H9 (cell line): ENCODE measurements at regions not wholly inside any gene's neighbourhood (a gene's known extent, or its start where the extent isn't known, plus 50 kb on each side); places are given as distances from the start of the nearest gene placed in this dataset.

Experiments
- DNase-seq: peaks from one replicate; pipeline ENCODE4 v3.0.0-alpha.2; 2017
- H2AFZ ChIP-seq: one replicate; pipeline ENCODE4 v1.6.1; 2013; ENCODE audit warnings: mild to moderate bottlenecking, low read length, control low read depth, moderate library complexity
- H2AK5ac ChIP-seq: 2 replicates; pipeline ENCODE4 v1.6.1; 2013; ENCODE audit warnings: low read length, control low read depth, mixed read lengths; ENCODE audit not compliant: insufficient read length
- H2BK120ac ChIP-seq: one replicate; pipeline ENCODE4 v1.6.1; 2013; ENCODE audit warnings: low read depth, mild to moderate bottlenecking, low read length, control low read depth, inconsistent platforms; ENCODE audit not compliant: poor library complexity, severe bottlenecking
- H2BK12ac ChIP-seq: 2 replicates; pipeline ENCODE4 v1.6.1; 2013; ENCODE audit warnings: low read length, control low read depth, mixed read lengths, low read depth; ENCODE audit not compliant: insufficient read length
- H2BK15ac ChIP-seq: 2 replicates; pipeline ENCODE4 v1.6.1; 2013; ENCODE audit warnings: low read depth, low read length, control low read depth
- H2BK20ac ChIP-seq: one replicate; pipeline ENCODE4 v1.6.1; 2013; ENCODE audit warnings: low read depth, mild to moderate bottlenecking, low read length, control low read depth, inconsistent platforms; ENCODE audit not compliant: poor library complexity, severe bottlenecking
- H2BK5ac ChIP-seq: 2 replicates; pipeline ENCODE4 v1.6.1; 2013; ENCODE audit warnings: low read length, control low read depth, mixed read lengths; ENCODE audit not compliant: insufficient read length
- H3K14ac ChIP-seq: 2 replicates; pipeline ENCODE4 v1.6.1; 2013; ENCODE audit warnings: low read length, control low read depth; ENCODE audit not compliant: insufficient read depth
- H3K18ac ChIP-seq: 2 replicates; pipeline ENCODE4 v1.6.1; 2013; ENCODE audit warnings: low read depth, mild to moderate bottlenecking, mixed read lengths, low read length, control low read depth; ENCODE audit not compliant: insufficient read length
- H3K23ac ChIP-seq: 2 replicates; pipeline ENCODE4 v1.6.1; 2013; ENCODE audit warnings: low read length, control low read depth, mixed read lengths, low read depth; ENCODE audit not compliant: insufficient read length
- H3K23me2 ChIP-seq: 2 replicates; pipeline ENCODE4 v1.6.1; 2013; ENCODE audit warnings: low read depth, mild to moderate bottlenecking, mixed read lengths, low read length, control low read depth; ENCODE audit not compliant: insufficient read length, poor library complexity, severe bottlenecking
- H3K27ac ChIP-seq: 2 replicates; pipeline ENCODE4 v1.5.1; 2013; ENCODE audit warnings: low read length, control low read depth, mixed read lengths, low read depth; ENCODE audit not compliant: insufficient read length
- H3K27me3 ChIP-seq: 2 replicates; pipeline ENCODE4 v1.6.1; 2013; ENCODE audit warnings: low read length, control low read depth, inconsistent platforms; ENCODE audit not compliant: insufficient read depth
- H3K4ac ChIP-seq: 2 replicates; pipeline ENCODE4 v1.6.1; 2013; ENCODE audit warnings: low read depth, mild to moderate bottlenecking, control low read depth, inconsistent platforms, low read length, moderate library complexity
- H3K4me1 ChIP-seq: 2 replicates; pipeline ENCODE4 v1.6.1; 2013; ENCODE audit warnings: low read length, control low read depth, inconsistent platforms; ENCODE audit not compliant: insufficient read depth
- H3K4me2 ChIP-seq: 2 replicates; pipeline ENCODE4 v1.6.1; 2013; ENCODE audit warnings: low read length, control low read depth, mixed read lengths; ENCODE audit not compliant: insufficient read length, insufficient read depth
- H3K56ac ChIP-seq: 2 replicates; pipeline ENCODE4 v1.6.1; 2013; ENCODE audit warnings: low read depth, mild to moderate bottlenecking, mixed read lengths, low read length, control low read depth; ENCODE audit not compliant: insufficient read length
- H3K79me1 ChIP-seq: 2 replicates; pipeline ENCODE4 v1.6.1; 2013; ENCODE audit warnings: low read depth, mild to moderate bottlenecking, moderate library complexity, low read length, control low read depth, inconsistent platforms; ENCODE audit not compliant: insufficient read depth, poor library complexity, severe bottlenecking
- H3K79me2 ChIP-seq: 2 replicates; pipeline ENCODE4 v1.6.1; 2013; ENCODE audit warnings: low read length, control low read depth, inconsistent platforms; ENCODE audit not compliant: insufficient read depth
- H3K9ac ChIP-seq: 2 replicates; pipeline ENCODE4 v1.6.1; 2013; ENCODE audit warnings: low read length, control low read depth, mixed read lengths; ENCODE audit not compliant: insufficient read length; ENCODE audit errors: extremely low read depth
- H3K9me3 ChIP-seq: one replicate; pipeline ENCODE4 v1.6.1; 2013; ENCODE audit warnings: low read depth, low read length, inconsistent platforms; ENCODE audit not compliant: control insufficient read depth
- H3T11ph ChIP-seq: one replicate; pipeline ENCODE4 v1.6.1; 2013; ENCODE audit warnings: mild to moderate bottlenecking, low read length, control low read depth, inconsistent platforms
- H4K20me1 ChIP-seq: one replicate; pipeline ENCODE4 v1.6.1; 2013; ENCODE audit not compliant: control insufficient read depth, insufficient read length, insufficient read depth
- H4K5ac ChIP-seq: 2 replicates; pipeline ENCODE4 v1.6.1; 2013; ENCODE audit warnings: low read depth, mild to moderate bottlenecking, mixed read lengths, low read length, control low read depth; ENCODE audit not compliant: insufficient read length
- H4K8ac ChIP-seq: replicated peaks from 2 replicates; pipeline ENCODE4 v1.6.1; 2013; ENCODE audit warnings: low read length, control low read depth, mixed read lengths, low read depth; ENCODE audit not compliant: insufficient read length
- H4K91ac ChIP-seq: 2 replicates; pipeline ENCODE4 v1.6.1; 2013; ENCODE audit warnings: low read depth, mild to moderate bottlenecking, moderate library complexity, mixed read lengths, low read length, control low read depth; ENCODE audit not compliant: insufficient read length
- H3K27ac Mint-ChIP-seq, 3 experiments: 2 replicates in 2 of 3; 3 replicates in 1 of 3; pipeline ENCODE4 v1.8.0; 2020 to 2021; ENCODE audit warnings: mixed read lengths in 3 of 3, mild to moderate bottlenecking in 1 of 3, moderate library complexity in 1 of 3
- H3K27me3 Mint-ChIP-seq: 2 replicates; pipeline ENCODE4 v1.8.0; 2021; ENCODE audit warnings: low read depth, mild to moderate bottlenecking, moderate library complexity, mixed read lengths
- H3K36me3 Mint-ChIP-seq, 3 experiments: 2 replicates in 2 of 3; 3 replicates in 1 of 3; pipeline ENCODE4 v1.8.0; 2020 to 2021; ENCODE audit warnings: low read depth in 3 of 3, mixed read lengths in 3 of 3; ENCODE audit not compliant: insufficient read depth in 1 of 3
- H3K4me1 Mint-ChIP-seq, 2 experiments: 2 replicates each; pipeline ENCODE4 v1.8.0; 2020; ENCODE audit warnings: mixed read lengths in 2 of 2
- H3K4me3 Mint-ChIP-seq, 2 experiments: 2 replicates in 1 of 2; 3 replicates in 1 of 2; pipeline ENCODE4 v1.8.0; 2020 to 2021; ENCODE audit warnings: mild to moderate bottlenecking in 2 of 2, mixed read lengths in 2 of 2, moderate library complexity in 1 of 2
- H3K9me3 Mint-ChIP-seq, 2 experiments: 2 replicates in 1 of 2; 3 replicates in 1 of 2; pipeline ENCODE4 v1.8.0; 2020; ENCODE audit warnings: mild to moderate bottlenecking in 2 of 2, mixed read lengths in 2 of 2, moderate library complexity in 1 of 2
- CTCF ChIP-seq: fragments of 200-600 bp; sonication (generic); conservative IDR thresholded peaks from 3 replicates; pipeline ENCODE4 v1.8.0; 2021; ENCODE audit warnings: antibody characterized with exemption, mild to moderate bottlenecking
- WGBS: extraction: QIAGEN DNeasy Blood & Tissue Kit; methylation state at CpG from one replicate; pipeline ENCODE4 v1.1.7; 2013; ENCODE audit warnings: missing lambda C conversion rate, low lambda C conversion rate, mixed read lengths; ENCODE audit not compliant: insufficient read length; ENCODE audit errors: extremely low coverage; 5-methylcytosine and 5-hydroxymethylcytosine counted together

GRCh38 chr5:155926031-155926430 is 400.9 kb upstream of the SGCD start:
- no peak overlapping the region for H3K56ac ChIP-seq
- no peak overlapping the region for H4K8ac ChIP-seq
- no peak overlapping the region for H2BK120ac ChIP-seq
- no peaks in the 10 kb centered on the region for H3K36me3 Mint-ChIP-seq
- H4K91ac ChIP-seq: no peak overlapping the region
- no CpG with 5 or more reads among the region's 3 CpGs for WGBS
- H3T11ph ChIP-seq: no peak overlapping the region
- no peak overlapping the region for H2BK12ac ChIP-seq
- H3K9me3 Mint-ChIP-seq: no peaks in the 10 kb centered on the region; a peak in 1 of 5 replicates
- H4K20me1 ChIP-seq: no peaks in the 10 kb centered on the region
- H3K4me1 Mint-ChIP-seq: peaks cover 14 to 16% of the 10 kb centered on the region in 2 experiments
- no peak overlapping the region for H2BK20ac ChIP-seq
- no peak overlapping the region for H3K4me2 ChIP-seq
- H3K79me1 ChIP-seq: no peaks in the 10 kb centered on the region
- H3K27me3 Mint-ChIP-seq: no peaks in the 10 kb centered on the region
- no peak for TF ChIP-seq CTCF
- H3K23me2 ChIP-seq: no peaks in the 10 kb centered on the region
- H3K9ac ChIP-seq: no peak overlapping the region
- no peak overlapping the region for H3K14ac ChIP-seq
- no peak overlapping the region for H3K4me3 Mint-ChIP-seq
- H3K4ac ChIP-seq: no peak overlapping the region
- no peak overlapping the region for H3K23ac ChIP-seq
- H4K5ac ChIP-seq: no peak overlapping the region
- no peaks in the 10 kb centered on the region; the same call in 1 of the 2 replicates for H3K4me1 ChIP-seq
- H2BK15ac ChIP-seq: no peak overlapping the region
- no peak overlapping the region for H2AK5ac ChIP-seq
- H3K27ac Mint-ChIP-seq: no peak overlapping the region
- H3K27ac ChIP-seq: no peak overlapping the region
- H3K79me2 ChIP-seq: no peaks in the 10 kb centered on the region
- no peak overlapping the region for H2BK5ac ChIP-seq
- H3K9me3 ChIP-seq: no peaks in the 10 kb centered on the region
- no peak overlapping the region for H2AFZ ChIP-seq
- H3K27me3 ChIP-seq: no peaks in the 10 kb centered on the region
- DNase-seq: no peak
- no peak overlapping the region for H3K18ac ChIP-seq
